ENCODE measurements at regions not wholly inside any gene's neighbourhood (a gene's known extent, or its start where the extent isn't known, plus 50 kb on each side); places are given as distances from the start of the nearest gene placed in this dataset.

- no peak for DNase-seq (ENCODE audit: low read depth in 1 of 2, low spot score in 1 of 2)
- no peak for TF ChIP-seq GABPA (IDR thresholded peaks at IDR 0.05; ENCODE audit: low read depth)
- TF ChIP-seq POLR2AphosphoS5 (IDR thresholded peaks at IDR 0.05; ENCODE audit: low read depth) = no peak
- no peak for TF ChIP-seq CTCF (IDR thresholded peaks at IDR 0.05; ENCODE audit: insufficient read depth, low read length)
- TF ChIP-seq, protein P1, sequence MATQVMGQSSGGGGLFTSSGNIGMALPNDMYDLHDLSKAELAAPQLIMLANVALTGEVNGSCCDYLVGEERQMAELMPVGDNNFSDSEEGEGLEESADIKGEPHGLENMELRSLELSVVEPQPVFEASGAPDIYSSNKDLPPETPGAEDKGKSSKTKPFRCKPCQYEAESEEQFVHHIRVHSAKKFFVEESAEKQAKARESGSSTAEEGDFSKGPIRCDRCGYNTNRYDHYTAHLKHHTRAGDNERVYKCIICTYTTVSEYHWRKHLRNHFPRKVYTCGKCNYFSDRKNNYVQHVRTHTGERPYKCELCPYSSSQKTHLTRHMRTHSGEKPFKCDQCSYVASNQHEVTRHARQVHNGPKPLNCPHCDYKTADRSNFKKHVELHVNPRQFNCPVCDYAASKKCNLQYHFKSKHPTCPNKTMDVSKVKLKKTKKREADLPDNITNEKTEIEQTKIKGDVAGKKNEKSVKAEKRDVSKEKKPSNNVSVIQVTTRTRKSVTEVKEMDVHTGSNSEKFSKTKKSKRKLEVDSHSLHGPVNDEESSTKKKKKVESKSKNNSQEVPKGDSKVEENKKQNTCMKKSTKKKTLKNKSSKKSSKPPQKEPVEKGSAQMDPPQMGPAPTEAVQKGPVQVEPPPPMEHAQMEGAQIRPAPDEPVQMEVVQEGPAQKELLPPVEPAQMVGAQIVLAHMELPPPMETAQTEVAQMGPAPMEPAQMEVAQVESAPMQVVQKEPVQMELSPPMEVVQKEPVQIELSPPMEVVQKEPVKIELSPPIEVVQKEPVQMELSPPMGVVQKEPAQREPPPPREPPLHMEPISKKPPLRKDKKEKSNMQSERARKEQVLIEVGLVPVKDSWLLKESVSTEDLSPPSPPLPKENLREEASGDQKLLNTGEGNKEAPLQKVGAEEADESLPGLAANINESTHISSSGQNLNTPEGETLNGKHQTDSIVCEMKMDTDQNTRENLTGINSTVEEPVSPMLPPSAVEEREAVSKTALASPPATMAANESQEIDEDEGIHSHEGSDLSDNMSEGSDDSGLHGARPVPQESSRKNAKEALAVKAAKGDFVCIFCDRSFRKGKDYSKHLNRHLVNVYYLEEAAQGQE (IDR thresholded peaks at IDR 0.05; ENCODE audit: insufficient replicate concordance, low read depth) = no peak
- no peak for TF ChIP-seq SPI1 (IDR thresholded peaks at IDR 0.05; ENCODE audit: borderline replicate concordance, low read depth)
- Histone ChIP-seq H3K27ac (replicated peaks) (no peak overlapping the region), H3K4me3 (replicated peaks; ENCODE audit: insufficient read depth, low read length) (no peak overlapping the region), H3K27me3 (ENCODE audit: insufficient read depth, poor library complexity, severe bottlenecking) (peaks cover 4% of the 10 kb centered on the region)
Observed at GRCh38 chr7:155225516-155225915, 72.2 kb upstream of the INSIG1 start.

GRCh38 chr7:155226261-155227003 lies 71.2 kb upstream of the INSIG1 start:
- Histone ChIP-seq H3K27me3 (ENCODE audit: insufficient read depth, poor library complexity, severe bottlenecking) (peaks cover 4% of the 10 kb centered on the region), H3K4me3 (replicated peaks; ENCODE audit: insufficient read depth, low read length) (no peak overlapping the region), H3K27ac (replicated peaks) (no peak overlapping the region)
- DNase-seq (ENCODE audit: low read depth in 1 of 2, low spot score in 1 of 2) = no peak
- no peak for TF ChIP-seq GABPA (IDR thresholded peaks at IDR 0.05; ENCODE audit: low read depth)
- TF ChIP-seq SPI1 (IDR thresholded peaks at IDR 0.05; ENCODE audit: borderline replicate concordance, low read depth) = no peak
- no peak for TF ChIP-seq CTCF (IDR thresholded peaks at IDR 0.05; ENCODE audit: insufficient read depth, low read length)
- TF ChIP-seq POLR2AphosphoS5 (IDR thresholded peaks at IDR 0.05; ENCODE audit: low read depth) = no peak
- TF ChIP-seq, protein P1 (IDR thresholded peaks at IDR 0.05; ENCODE audit: insufficient replicate concordance, low read depth) = no peak

- peaks cover 4% of the 10 kb centered on the region for H3K27me3 ChIP-seq (ENCODE audit: insufficient read depth, poor library complexity, severe bottlenecking)
- H3K27ac ChIP-seq (replicated peaks) = no peak overlapping the region
- no peak for DNase-seq (ENCODE audit: low read depth in 1 of 2, low spot score in 1 of 2)
- no peak overlapping the region for H3K4me3 ChIP-seq (replicated peaks; ENCODE audit: insufficient read depth, low read length)
- TF ChIP-seq CTCF (IDR thresholded peaks at IDR 0.05; ENCODE audit: insufficient read depth, low read length) (no peak), POLR2AphosphoS5 (IDR thresholded peaks at IDR 0.05; ENCODE audit: low read depth) (no peak), SPI1 (IDR thresholded peaks at IDR 0.05; ENCODE audit: borderline replicate concordance, low read depth) (no peak), GABPA (IDR thresholded peaks at IDR 0.05; ENCODE audit: low read depth) (no peak)
- TF ChIP-seq, protein P1 (IDR thresholded peaks at IDR 0.05; ENCODE audit: insufficient replicate concordance, low read depth) = no peak
Observed at GRCh38 chr7:155227004-155227787, 70.5 kb upstream of the INSIG1 start.

Data from HL-60 (cell line).